GM12865 (cell line): ENCODE measurements at regions not wholly inside any gene's neighbourhood (a gene's known extent, or its start where the extent isn't known, plus 50 kb on each side); places are given as distances from the start of the nearest gene placed in this dataset.

Experiments used
- DNase-seq: peaks from one replicate; pipeline ENCODE4 v3.0.0; 2010; ENCODE audit warnings: low read depth
- H3K4me3 ChIP-seq: 2 replicates; pipeline ENCODE4 v1.5.1; 2011; ENCODE audit warnings: mild to moderate bottlenecking, low read depth, low read length, control low read depth
- TF ChIP-seq, protein P1 (sequence below): IDR thresholded peaks from 2 replicates; pipeline ENCODE4 v1.5.1; 2011; ENCODE audit warnings: low read length, control low read depth, low read depth, inconsistent platforms; ENCODE audit not compliant: insufficient read depth; ENCODE audit errors: missing control alignments

DNA sequence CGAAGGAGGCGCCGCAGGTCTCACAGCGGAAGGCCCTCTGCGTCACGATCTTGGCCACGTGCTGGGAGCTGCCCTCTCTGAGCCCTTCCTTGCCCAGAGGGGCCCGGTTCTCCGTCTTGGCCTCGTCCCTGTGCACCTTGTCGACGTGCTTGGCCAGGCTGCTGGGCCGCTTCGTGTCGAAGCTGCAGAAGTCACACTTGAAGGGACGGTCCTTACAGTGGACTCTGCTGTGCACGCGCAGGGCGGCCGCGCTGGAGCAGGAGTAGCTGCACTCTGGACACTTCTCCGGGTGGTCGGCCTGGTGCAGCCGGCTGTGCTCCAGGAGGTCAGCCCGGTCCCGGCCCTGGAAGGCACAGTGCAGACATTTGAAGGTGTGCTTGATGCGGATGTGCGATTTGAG, 106.9 kb downstream of the ZFP64 start:
- no peak overlapping the region for H3K4me3 ChIP-seq
- DNase-seq, result no peak
- TF ChIP-seq, protein P1, sequence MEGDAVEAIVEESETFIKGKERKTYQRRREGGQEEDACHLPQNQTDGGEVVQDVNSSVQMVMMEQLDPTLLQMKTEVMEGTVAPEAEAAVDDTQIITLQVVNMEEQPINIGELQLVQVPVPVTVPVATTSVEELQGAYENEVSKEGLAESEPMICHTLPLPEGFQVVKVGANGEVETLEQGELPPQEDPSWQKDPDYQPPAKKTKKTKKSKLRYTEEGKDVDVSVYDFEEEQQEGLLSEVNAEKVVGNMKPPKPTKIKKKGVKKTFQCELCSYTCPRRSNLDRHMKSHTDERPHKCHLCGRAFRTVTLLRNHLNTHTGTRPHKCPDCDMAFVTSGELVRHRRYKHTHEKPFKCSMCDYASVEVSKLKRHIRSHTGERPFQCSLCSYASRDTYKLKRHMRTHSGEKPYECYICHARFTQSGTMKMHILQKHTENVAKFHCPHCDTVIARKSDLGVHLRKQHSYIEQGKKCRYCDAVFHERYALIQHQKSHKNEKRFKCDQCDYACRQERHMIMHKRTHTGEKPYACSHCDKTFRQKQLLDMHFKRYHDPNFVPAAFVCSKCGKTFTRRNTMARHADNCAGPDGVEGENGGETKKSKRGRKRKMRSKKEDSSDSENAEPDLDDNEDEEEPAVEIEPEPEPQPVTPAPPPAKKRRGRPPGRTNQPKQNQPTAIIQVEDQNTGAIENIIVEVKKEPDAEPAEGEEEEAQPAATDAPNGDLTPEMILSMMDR, result no peak

DNA sequence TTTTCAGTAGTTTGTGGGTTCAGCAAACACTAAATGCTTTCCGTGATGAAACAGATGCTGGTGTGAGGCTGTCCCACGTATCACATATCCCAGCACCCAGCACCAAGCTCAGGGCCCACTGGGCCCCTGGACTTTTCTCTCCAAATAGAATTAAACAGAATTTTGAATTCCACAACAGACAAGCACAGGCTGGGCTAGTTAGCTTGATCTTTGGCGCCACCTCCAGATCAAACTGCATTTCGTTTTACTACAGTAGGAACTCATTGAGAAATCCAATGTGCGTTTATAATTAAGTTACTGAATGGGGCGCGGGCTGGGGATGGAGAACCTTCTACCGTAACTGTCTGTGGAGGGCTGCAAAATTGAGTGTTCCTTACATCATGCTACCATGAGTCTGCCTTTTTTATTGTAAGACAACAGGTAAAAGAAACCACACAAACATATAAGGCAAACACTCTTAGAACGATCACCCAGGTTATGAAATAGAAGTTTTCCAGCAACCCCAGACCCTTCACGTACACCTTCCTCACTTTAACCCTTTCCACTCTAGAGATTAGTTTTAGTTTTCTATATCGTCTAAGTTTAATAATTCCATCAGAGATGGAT, 107.8 kb downstream of the ZFP64 start:
- peak; percentile 33 for DNase-seq
- no peak overlapping the region for H3K4me3 ChIP-seq
- TF ChIP-seq, protein P1, result no peak

DNA sequence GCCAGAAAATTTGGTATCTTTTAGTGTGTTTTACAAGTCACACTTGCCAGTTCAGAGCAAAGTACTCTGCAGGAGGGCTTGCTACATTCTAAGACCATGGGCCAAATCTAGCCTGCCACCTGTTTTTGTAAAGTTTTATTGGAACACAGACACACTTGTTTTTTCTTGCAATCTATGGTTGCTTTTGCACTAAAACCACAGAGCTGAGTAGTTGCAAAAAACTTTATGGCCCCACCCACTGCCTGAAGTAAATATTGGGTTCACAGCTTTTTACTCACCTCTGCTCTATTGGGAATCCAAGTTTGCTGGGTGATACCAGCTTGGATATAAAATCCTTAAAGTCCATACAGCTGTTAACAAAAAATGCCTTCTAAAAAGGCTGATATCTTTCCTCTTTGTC, 109.0 kb downstream of the ZFP64 start:
- H3K4me3 ChIP-seq, result no peak overlapping the region
- no peak for DNase-seq
- TF ChIP-seq, protein P1, result no peak

DNA sequence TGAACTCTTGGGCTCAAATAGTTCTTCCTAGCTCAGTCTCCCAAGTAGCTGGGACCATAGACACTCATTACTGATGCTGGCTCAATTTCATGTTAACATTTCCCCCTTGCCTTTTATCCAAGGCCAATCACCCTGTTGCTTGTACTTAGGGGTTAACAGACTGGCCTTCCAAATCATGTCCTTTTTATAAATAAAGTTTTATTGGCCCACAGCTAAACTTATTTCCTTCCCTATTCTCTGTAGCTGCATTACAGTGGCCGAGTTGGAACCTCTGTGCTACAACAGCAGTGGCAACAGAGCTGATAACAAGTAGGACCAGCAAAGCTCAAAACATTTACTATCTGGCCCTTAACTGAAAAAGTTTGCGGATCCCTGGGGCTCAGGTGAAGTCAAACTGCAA, 109.8 kb downstream of the ZFP64 start:
- TF ChIP-seq, protein P1, result no peak
- no peak for DNase-seq
- no peak overlapping the region for H3K4me3 ChIP-seq

DNA sequence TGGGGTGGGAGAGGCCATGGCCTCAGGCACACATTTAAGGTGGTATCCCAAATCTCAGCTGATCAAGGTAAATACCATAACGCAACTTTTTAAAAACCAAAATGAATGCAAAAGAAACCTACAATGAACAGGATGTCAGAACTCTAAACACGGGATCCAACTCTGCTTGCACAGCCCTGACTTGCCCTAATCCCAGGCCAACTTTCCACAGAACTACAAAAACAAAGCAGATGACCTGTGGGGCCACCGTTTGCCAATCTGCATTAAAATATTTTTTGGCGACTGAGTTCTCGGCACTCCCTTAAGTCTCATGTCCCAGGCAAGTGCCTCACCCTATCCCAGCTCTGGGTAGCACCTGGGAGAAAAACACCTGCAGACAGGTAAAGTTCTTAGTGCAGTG, 110.5 kb downstream of the ZFP64 start:
- DNase-seq, result no peak
- H3K4me3 ChIP-seq, result no peak overlapping the region
- TF ChIP-seq, protein P1, result no peak

DNA sequence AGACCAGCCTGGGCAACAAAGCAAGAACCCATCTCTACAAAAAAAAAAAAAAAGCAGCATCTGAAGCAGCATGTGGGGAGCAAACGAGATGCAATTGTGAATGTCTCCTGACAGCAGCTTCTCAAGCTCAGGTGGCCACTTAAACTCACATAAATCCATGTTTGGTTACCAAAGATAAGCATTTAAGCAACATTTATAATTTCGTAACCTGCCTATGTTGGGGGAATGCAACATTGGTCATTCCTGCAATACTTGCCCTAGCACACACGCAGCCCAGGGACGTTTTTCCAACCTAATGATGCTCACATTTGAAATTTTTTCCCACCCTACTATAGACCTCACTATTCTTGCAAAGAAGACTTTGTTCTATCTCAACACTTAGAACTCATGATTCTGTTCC, 113.3 kb downstream of the ZFP64 start:
- no peak for DNase-seq
- no peak overlapping the region for H3K4me3 ChIP-seq
- TF ChIP-seq, protein P1, result no peak

DNA sequence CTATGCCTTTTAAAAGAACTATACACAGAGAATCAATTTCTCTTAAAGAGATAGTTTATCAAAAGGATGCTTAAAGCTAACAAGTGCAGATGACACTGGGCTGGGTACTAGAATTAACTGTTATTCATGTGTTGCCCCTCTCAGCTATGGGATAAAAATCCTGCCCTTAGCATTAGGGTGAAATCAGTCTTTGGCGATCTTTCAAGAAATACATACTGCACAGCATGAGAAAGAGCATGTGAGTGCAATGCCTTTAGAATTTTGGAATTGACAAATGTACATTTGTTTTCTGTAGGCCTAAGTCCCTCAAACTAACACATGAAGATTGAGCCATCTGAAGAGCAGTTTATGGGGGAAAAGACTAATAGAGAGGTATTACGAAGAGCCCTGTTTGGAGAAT, 115.4 kb downstream of the ZFP64 start:
- no peak overlapping the region for H3K4me3 ChIP-seq
- no peak for DNase-seq
- TF ChIP-seq, protein P1, result no peak
